Subcutaneous abdominal adipose tissue (tissue), 5 donors: ENCODE measurements at regions not wholly inside any gene's neighbourhood (a gene's known extent, or its start where the extent isn't known, plus 50 kb on each side); places are given as distances from the start of the nearest gene placed in this dataset.

ENCODE experiments used
- H3K27ac ChIP-seq: one replicate; pipeline ENCODE4 v1.7.0; 2013; ENCODE audit warnings: low read depth, mild to moderate bottlenecking, inconsistent platforms, low read length, moderate library complexity
- H3K27me3 ChIP-seq, 5 donors: one replicate each; pipeline ENCODE4 v1.7.0; 2013; ENCODE audit warnings: low read length in 5 of 5, inconsistent platforms in 1 of 5; ENCODE audit not compliant: control insufficient read depth in 5 of 5, insufficient read depth in 4 of 5
- H3K36me3 ChIP-seq, 5 donors: one replicate each; pipeline ENCODE4 v1.7.0; 2013; ENCODE audit warnings: low read length in 5 of 5; ENCODE audit not compliant: control insufficient read depth in 5 of 5, insufficient read depth in 5 of 5
- H3K4me1 ChIP-seq, 5 donors: one replicate each; pipeline ENCODE4 v1.7.0; 2013; ENCODE audit warnings: low read length in 5 of 5, mild to moderate bottlenecking in 3 of 5, moderate library complexity in 1 of 5; ENCODE audit not compliant: control insufficient read depth in 5 of 5, insufficient read depth in 5 of 5
- H3K4me3 ChIP-seq, 5 donors: one replicate each; pipeline ENCODE4 v1.7.0; 2013; ENCODE audit warnings: low read length in 5 of 5, low read depth in 1 of 5
- H3K9ac ChIP-seq, 5 donors: one replicate each; pipeline ENCODE4 v1.7.0; 2013; ENCODE audit warnings: low read length in 5 of 5, mild to moderate bottlenecking in 4 of 5, moderate library complexity in 3 of 5
- H3K9me3 ChIP-seq, 5 donors: one replicate each; pipeline ENCODE4 v1.7.0; 2013; ENCODE audit warnings: low read length in 5 of 5; ENCODE audit not compliant: control insufficient read depth in 5 of 5
- donor health status: healthy.
- donor health status: healthy.
- donor health status: healthy.
- donor health status: healthy.
- donor health status: healthy.

DNA sequence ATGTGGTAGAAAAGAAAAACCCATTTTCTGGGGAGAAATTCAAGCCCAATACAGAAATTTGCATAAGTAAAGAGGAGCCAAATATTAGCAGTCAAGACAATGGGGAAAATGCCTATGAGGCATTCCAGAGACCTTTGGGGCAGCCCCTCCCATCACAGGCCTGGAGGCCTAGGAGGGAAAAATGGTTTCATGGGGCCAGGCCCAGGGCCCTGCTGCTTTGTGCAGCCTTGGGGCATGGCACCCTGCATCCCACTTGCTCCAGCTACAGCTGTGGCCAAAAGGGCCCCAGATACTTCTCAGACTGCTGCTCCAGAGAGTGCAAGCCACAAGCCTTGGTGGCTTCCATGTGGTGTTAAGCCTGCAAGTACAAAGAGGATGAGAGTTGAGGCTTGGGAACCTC lies 51.3 kb upstream of the CYP1B1 start:
- Histone ChIP-seq H3K9ac (no peak overlapping the region), H3K27me3 (no peaks in the 10 kb centered on the region), H3K4me1 (peaks cover 0 to 33% (median 28%) of the 10 kb centered on the region in 5 donors), H3K9me3 (peaks cover 0 to 5% (median 0%) of the 10 kb centered on the region in 5 donors), H3K27ac (no peak overlapping the region), H3K36me3 (no peaks in the 10 kb centered on the region), H3K4me3 (no peak overlapping the region)

DNA sequence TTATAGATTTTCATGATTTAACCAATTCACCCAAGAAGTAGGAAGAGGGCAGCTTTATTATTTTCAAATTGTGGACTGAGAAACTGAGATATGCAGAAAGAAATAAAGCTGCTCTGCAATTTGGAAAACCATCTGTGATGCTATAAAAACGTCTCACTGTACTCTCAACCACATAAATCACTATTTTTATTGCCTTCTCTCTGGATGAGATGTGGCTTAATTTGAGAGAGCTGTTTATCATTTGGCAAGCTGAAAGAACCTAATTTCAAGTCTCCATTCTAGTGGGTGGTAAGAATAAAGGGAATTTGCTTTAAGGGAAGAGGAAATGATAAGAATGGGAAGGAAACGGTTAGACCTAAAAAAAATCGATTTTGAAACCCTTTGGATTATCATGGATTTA lies 49.9 kb upstream of the CYP1B1 start:
- Histone ChIP-seq H3K4me1 (peaks cover 0 to 46% (median 34%) of the 10 kb centered on the region in 5 donors), H3K9ac (no peak overlapping the region), H3K27me3 (no peaks in the 10 kb centered on the region), H3K4me3 (no peak overlapping the region), H3K36me3 (no peaks in the 10 kb centered on the region), H3K9me3 (peaks cover 0 to 5% (median 0%) of the 10 kb centered on the region in 5 donors), H3K27ac (no peak overlapping the region)
